ENCODE measurements at regions not wholly inside any gene's neighbourhood (a gene's known extent, or its start where the extent isn't known, plus 50 kb on each side); places are given as distances from the start of the nearest gene placed in this dataset.

GRCh38 chrX:69229436-69229835, 64.2 kb upstream of the PJA1 start:
- TF ChIP-seq, protein P1, sequence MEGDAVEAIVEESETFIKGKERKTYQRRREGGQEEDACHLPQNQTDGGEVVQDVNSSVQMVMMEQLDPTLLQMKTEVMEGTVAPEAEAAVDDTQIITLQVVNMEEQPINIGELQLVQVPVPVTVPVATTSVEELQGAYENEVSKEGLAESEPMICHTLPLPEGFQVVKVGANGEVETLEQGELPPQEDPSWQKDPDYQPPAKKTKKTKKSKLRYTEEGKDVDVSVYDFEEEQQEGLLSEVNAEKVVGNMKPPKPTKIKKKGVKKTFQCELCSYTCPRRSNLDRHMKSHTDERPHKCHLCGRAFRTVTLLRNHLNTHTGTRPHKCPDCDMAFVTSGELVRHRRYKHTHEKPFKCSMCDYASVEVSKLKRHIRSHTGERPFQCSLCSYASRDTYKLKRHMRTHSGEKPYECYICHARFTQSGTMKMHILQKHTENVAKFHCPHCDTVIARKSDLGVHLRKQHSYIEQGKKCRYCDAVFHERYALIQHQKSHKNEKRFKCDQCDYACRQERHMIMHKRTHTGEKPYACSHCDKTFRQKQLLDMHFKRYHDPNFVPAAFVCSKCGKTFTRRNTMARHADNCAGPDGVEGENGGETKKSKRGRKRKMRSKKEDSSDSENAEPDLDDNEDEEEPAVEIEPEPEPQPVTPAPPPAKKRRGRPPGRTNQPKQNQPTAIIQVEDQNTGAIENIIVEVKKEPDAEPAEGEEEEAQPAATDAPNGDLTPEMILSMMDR (IDR thresholded peaks at IDR 0.05 in 8 of 11, conservative IDR thresholded peaks at IDR 0.05 in 3 of 11), result no peak
- TF ChIP-seq POLR2A (IDR thresholded peaks at IDR 0.05) (no peak), POLR2AphosphoS5 (IDR thresholded peaks at IDR 0.05) (no peak)
